K562 (cell line): ENCODE measurements at regions not wholly inside any gene's neighbourhood (a gene's known extent, or its start where the extent isn't known, plus 50 kb on each side); places are given as distances from the start of the nearest gene placed in this dataset.

ENCODE experiments used
- ATAC-seq: fragments of 200-7000 bp; cut with Tn5 transposase; 3 replicates; pipeline ENCODE4 v1.9.1; 2020; ENCODE audit warnings: moderate library complexity
- BruUV-seq: library from RNA; stranded (reverse); fragments of 400-500 nt; replicated peaks from 2 replicates; lab custom pipeline; 2021; lab: Mats Ljungman, UMichigan
- CTCF ChIA-PET: fragments of 300-600 bp; formaldehyde crosslinking; extraction: SDS; loops from one replicate; lab custom pipeline; 2021; ENCODE audit warnings: low intra/inter-chr PET ratio; lab: Yijun Ruan, JAX
- POLR2A ChIA-PET: fragments of 300-600, 350-650 bp; sonication (Branson Sonifier 250); formaldehyde crosslinking; extraction: SDS; loops from one replicate; lab custom pipeline; 2021; ENCODE audit warnings: antibody characterized with exemption, inconsistent platforms; lab: Yijun Ruan, JAX
- DNase-seq, 4 experiments: peaks; one replicate each; pipeline versions ENCODE4 v3.0.0 to v3.0.0-alpha.2; 2011 to 2018; ENCODE audit warnings: low spot score in 3 of 4, mixed read lengths in 3 of 4; ENCODE audit errors: extremely low read depth in 1 of 4
- FAIRE-seq: peaks from 2 replicates; lab custom pipeline; 2011; peaks lifted over from hg19 to GRCh38; lab: Jason Lieb, UNC
- H2AFZ ChIP-seq: 2 replicates; pipeline ENCODE4 v1.6.0; 2011; ENCODE audit warnings: low read depth, low read length, control low read depth, inconsistent platforms
- H3K27ac ChIP-seq: fragments of 200-600 bp; 3 replicates; pipeline ENCODE4 v1.8.0; 2011; ENCODE audit warnings: low read depth, mild to moderate bottlenecking, control low read depth, inconsistent platforms, low read length, moderate library complexity, mixed read lengths; ENCODE audit errors: extremely low read depth
- H3K27me3 ChIP-seq, 2 experiments: fragments of 300-600 bp in 1 of 2; 2 replicates in 1 of 2; 3 replicates in 1 of 2; pipeline versions ENCODE4 v1.6.0 to v1.8.0; 2011; ENCODE audit warnings: inconsistent platforms in 2 of 2, low read length in 2 of 2, mild to moderate bottlenecking in 1 of 2, mixed read lengths in 1 of 2, moderate library complexity in 1 of 2; ENCODE audit not compliant: control insufficient read depth in 2 of 2, insufficient read depth in 2 of 2
- H3K36me3 ChIP-seq: fragments of 300-600 bp; 3 replicates; pipeline ENCODE4 v1.8.0; 2011; ENCODE audit warnings: mild to moderate bottlenecking, low read length, inconsistent platforms; ENCODE audit not compliant: control insufficient read depth, insufficient read depth
- H3K4me1 ChIP-seq, 2 experiments: fragments of 200-600 bp in 1 of 2; replicated peaks in 1 of 2; 2 replicates in 1 of 2; 3 replicates in 1 of 2; pipeline versions ENCODE4 v1.5.1 to v1.8.0; 2011; ENCODE audit warnings: inconsistent platforms in 2 of 2, low read length in 2 of 2, mild to moderate bottlenecking in 1 of 2, mixed read lengths in 1 of 2, moderate library complexity in 1 of 2; ENCODE audit not compliant: control insufficient read depth in 2 of 2, insufficient read depth in 2 of 2
- H3K4me2 ChIP-seq: 2 replicates; pipeline ENCODE4 v1.6.1; 2011; ENCODE audit warnings: low read length, control low read depth, inconsistent platforms, mixed read lengths; ENCODE audit not compliant: insufficient read depth
- H3K4me3 ChIP-seq: fragments of 200-600 bp; sonication (generic), shearing (Covaris generic); 2 replicates; pipeline ENCODE4 v1.5.1; 2016; ENCODE audit warnings: control low read depth, inconsistent platforms
- H3K79me2 ChIP-seq: fragments of 200-600 bp; 3 replicates; pipeline ENCODE4 v1.8.0; 2011; ENCODE audit warnings: low read length, inconsistent platforms; ENCODE audit not compliant: control insufficient read depth, insufficient read depth
- H3K9ac ChIP-seq, 2 experiments: 2 replicates each; pipeline versions ENCODE4 v1.6.0 to v1.6.1; 2011; ENCODE audit warnings: low read depth in 2 of 2, low read length in 2 of 2, control low read depth in 1 of 2, inconsistent platforms in 1 of 2, mild to moderate bottlenecking in 1 of 2, mixed read lengths in 1 of 2; ENCODE audit not compliant: insufficient read depth in 1 of 2
- H3K9me1 ChIP-seq: one replicate; pipeline ENCODE4 v1.6.0; 2011; ENCODE audit warnings: inconsistent platforms, mild to moderate bottlenecking, low read length, moderate library complexity; ENCODE audit not compliant: control insufficient read depth, insufficient read depth
- H3K9me3 ChIP-seq: replicated peaks from 2 replicates; pipeline ENCODE4 v1.5.1; 2011; ENCODE audit warnings: low read depth, low read length, inconsistent platforms; ENCODE audit not compliant: control insufficient read depth, insufficient read depth
- H4K20me1 ChIP-seq: replicated peaks from 2 replicates; pipeline ENCODE4 v1.6.1; 2011; ENCODE audit warnings: low read length, inconsistent platforms, mixed read lengths; ENCODE audit not compliant: control insufficient read depth, insufficient read depth
- CAMTA2 ChIP-seq: fragments of 250-450 bp; sonication (Bioruptor Pico); conservative IDR thresholded peaks from 2 replicates; pipeline ENCODE4 v1.5.1; 2022
- CBX1 ChIP-seq: sonication (generic); IDR thresholded peaks from 2 replicates; pipeline ENCODE4 v1.6.1; 2016; ENCODE audit warnings: antibody characterized with exemption, low read depth, mild to moderate bottlenecking
- NCOA6 ChIP-seq: fragments of 450-650 bp; IDR thresholded peaks from 2 replicates; pipeline ENCODE4 v1.6.1; 2017; ENCODE audit warnings: mild to moderate bottlenecking
- SP1 ChIP-seq: sonication (generic); formaldehyde crosslinking; IDR thresholded peaks from 2 replicates; pipeline ENCODE4 v1.8.1; 2022; ENCODE audit warnings: mild to moderate bottlenecking, missing genetic modification reagents
- SRSF3 ChIP-seq: fragments of 200-400 bp; formaldehyde crosslinking; IDR thresholded peaks from 2 replicates; pipeline ENCODE4 v1.6.1; 2016; ENCODE audit warnings: mild to moderate bottlenecking, low read length, moderate library complexity; ENCODE audit not compliant: insufficient read depth
- TAF7 ChIP-seq: fragments of 450-650 bp; IDR thresholded peaks from 2 replicates; pipeline ENCODE4 v1.6.1; 2016; ENCODE audit warnings: missing genetic modification characterization, missing compliant biosample characterization
- ZNF354B ChIP-seq: fragments of 250-450 bp; sonication (Bioruptor Pico); IDR thresholded peaks from 2 replicates; pipeline ENCODE4 v1.4.0; 2020
- ZZZ3 ChIP-seq: fragments of 450-650 bp; IDR thresholded peaks from 2 replicates; pipeline ENCODE4 v1.6.1; 2016; ENCODE audit warnings: antibody characterized with exemption, mild to moderate bottlenecking, moderate library complexity
- WGBS: fragments of 100-300 bp; shearing (Covaris generic); methylation state at CpG from one replicate; pipeline ENCODE4 v1.1.6; 2016; ENCODE audit warnings: low coverage, mixed read lengths; ENCODE audit not compliant: insufficient coverage; ENCODE audit errors: missing lambda C conversion rate; 5-methylcytosine and 5-hydroxymethylcytosine counted together
- in situ Hi-C: fragments of 300-500 bp; cut with MboI; formaldehyde crosslinking; loops from 4 replicates; pipeline ENCODE4 v1.15.0; 2018; ENCODE audit warnings: inconsistent platforms, mixed read lengths
- intact Hi-C: fragments of 100-400 bp; cut with micrococcal nuclease; formaldehyde crosslinking; loops from 2 replicates; pipeline ENCODE4 v1.14.2; 2022

GRCh38 chr9:90035471-90035870 lies 430.7 kb downstream of the GADD45G start:
- Histone ChIP-seq H3K36me3 (no peaks in the 10 kb centered on the region), H3K4me2 (no peak overlapping the region), H3K9ac (no peak overlapping the region), H2AFZ (no peak overlapping the region), H3K4me1 (no peaks in the 10 kb centered on the region), H3K27ac (no peak overlapping the region), H3K4me3 (no peak overlapping the region), H3K9me3 (no peaks in the 10 kb centered on the region), H3K9me1 (no peaks in the 10 kb centered on the region), H3K27me3 (no peaks in the 10 kb centered on the region), H4K20me1 (no peaks in the 10 kb centered on the region), H3K79me2 (no peaks in the 10 kb centered on the region)
- no CpG with 5 or more reads among the region's 2 CpGs for whole genome bisulfite sequencing
- FAIRE-seq (no peak), ATAC-seq (no peak), DNase-seq (no peak)
- POLR2A ChIA-PET: no interaction called here
- intact Hi-C loops: no loop called here
- BruUV-seq: no TSS peak
- CTCF ChIA-PET: no interaction called here
- in situ Hi-C loops: no loop called here
- TF ChIP-seq NCOA6 (no peak), ZZZ3 (no peak), CBX1 (no peak), CAMTA2 (no peak), ZNF354B (CRISPR knock-in tag) (no peak)

GRCh38 chr9:90037146-90037797 lies 432.5 kb downstream of the GADD45G start:
- ATAC-seq: no peak
- ChIA-PET POLR2A (interaction anchor here (1.2 kb wide), 1 partner anchor 9 kb away, joined by 3 read pairs; no protein-coding TSS in a partner anchor), CTCF (no interaction called here)
- BruUV-seq: no TSS peak
- Histone ChIP-seq H3K9me3 (no peaks in the 10 kb centered on the region), H3K4me3 (no peak overlapping the region), H3K9ac (no peak overlapping the region), H2AFZ (no peak overlapping the region), H3K9me1 (no peaks in the 10 kb centered on the region), H4K20me1 (no peaks in the 10 kb centered on the region), H3K79me2 (no peaks in the 10 kb centered on the region), H3K4me1 (no peaks in the 10 kb centered on the region), H3K4me2 (no peak overlapping the region), H3K27ac (no peak overlapping the region), H3K36me3 (no peaks in the 10 kb centered on the region), H3K27me3 (no peaks in the 10 kb centered on the region)
- no peak for FAIRE-seq
- WGBS: 3% methylated on average over 11 of the region's 11 CpGs
- intact Hi-C loops: no loop called here
- DNase-seq: no peak
- in situ Hi-C loops: no loop called here
- TF ChIP-seq SRSF3 (no peak), TAF7 (tag) (no peak), SP1 (CRISPR knock-in tag) (no peak)
